ENCODE measurements at regions not wholly inside any gene's neighbourhood (a gene's known extent, or its start where the extent isn't known, plus 50 kb on each side); places are given as distances from the start of the nearest gene placed in this dataset.

GRCh38 chr15:70486012-70486411, 277.3 kb downstream of the UACA start:
- TF ChIP-seq CTCF (IDR thresholded peaks at IDR 0.05; ENCODE audit: control extremely low read depth, extremely low read depth, low read depth, missing control alignments), result no peak
- CTCF ChIA-PET, result interaction anchor here (0.8 to 19.8 kb wide), 6 partner anchors 11 to 1010 kb away, joined by 3 to 285 read pairs (median 6); no protein-coding TSS in a partner anchor
- DNase-seq (ENCODE audit: extremely low spot score), result no peak
- POLR2A ChIA-PET, result no interaction called here

- TF ChIP-seq CTCF (IDR thresholded peaks at IDR 0.05; ENCODE audit: control extremely low read depth, extremely low read depth, low read depth, missing control alignments), result no peak
- DNase-seq (ENCODE audit: extremely low spot score), result no peak
- ChIA-PET POLR2A (no interaction called here), CTCF (interaction anchor here (0.9 to 19.8 kb wide), 2 partner anchors 20 to 1009 kb away, joined by 3 to 285 read pairs; no protein-coding TSS in a partner anchor)
Observed at GRCh38 chr15:70484993-70485392, 278.4 kb downstream of the UACA start.

GRCh38 chr15:70483513-70483912, 279.8 kb downstream of the UACA start:
- TF ChIP-seq CTCF (IDR thresholded peaks at IDR 0.05; ENCODE audit: control extremely low read depth, extremely low read depth, low read depth, missing control alignments), result no peak
- no peak for DNase-seq (ENCODE audit: extremely low spot score)
- ChIA-PET CTCF (interaction anchor here (1.1 to 19.8 kb wide), 3 partner anchors 10 to 22 kb away, joined by 5 to 285 read pairs (median 5); no protein-coding TSS in a partner anchor), POLR2A (no interaction called here)

- ChIA-PET POLR2A (no interaction called here), CTCF (interaction anchor here (1.1 to 19.8 kb wide), 4 partner anchors 8 to 32 kb away, joined by 3 to 285 read pairs (median 8); no protein-coding TSS in a partner anchor)
- no peak for TF ChIP-seq CTCF (IDR thresholded peaks at IDR 0.05; ENCODE audit: control extremely low read depth, extremely low read depth, low read depth, missing control alignments)
- DNase-seq (ENCODE audit: extremely low spot score), result peak; percentile 61
Observed at GRCh38 chr15:70480196-70480856, 283.0 kb downstream of the UACA start.

GRCh38 chr15:70479785-70480184, 283.6 kb downstream of the UACA start:
- peak; percentile 66 for DNase-seq (ENCODE audit: extremely low spot score)
- POLR2A ChIA-PET, result no interaction called here
- CTCF ChIA-PET, result interaction anchor here (1.1 to 19.8 kb wide), 4 partner anchors 9 to 33 kb away, joined by 3 to 285 read pairs (median 8); no protein-coding TSS in a partner anchor
- no peak for TF ChIP-seq CTCF (IDR thresholded peaks at IDR 0.05; ENCODE audit: control extremely low read depth, extremely low read depth, low read depth, missing control alignments)

- DNase-seq (ENCODE audit: extremely low spot score), result no peak
- POLR2A ChIA-PET, result no interaction called here
- CTCF ChIA-PET, result interaction anchor here (2.9 to 19.8 kb wide), 2 partner anchors 10 to 14 kb away, joined by 13 to 285 read pairs; no protein-coding TSS in a partner anchor
- no peak for TF ChIP-seq CTCF (IDR thresholded peaks at IDR 0.05; ENCODE audit: control extremely low read depth, extremely low read depth, low read depth, missing control alignments)
Observed at GRCh38 chr15:70479056-70479455, 284.3 kb downstream of the UACA start.

All from GM10248 (cell line).